ENCODE measurements at regions not wholly inside any gene's neighbourhood (a gene's known extent, or its start where the extent isn't known, plus 50 kb on each side); places are given as distances from the start of the nearest gene placed in this dataset.

- DNase-seq (ENCODE audit: low read depth) = no peak
- H3K4me3 ChIP-seq (ENCODE audit: low read length) = no peak overlapping the region
- no peak for TF ChIP-seq CTCF (conservative IDR thresholded peaks at IDR 0.05; ENCODE audit: low read depth, low read length)
Observed at GRCh38 chr4:66667249-66667648, 878.1 kb downstream of the CENPC start.

- no peak for DNase-seq (ENCODE audit: low read depth)
- no peak for TF ChIP-seq CTCF (conservative IDR thresholded peaks at IDR 0.05; ENCODE audit: low read depth, low read length)
- H3K4me3 ChIP-seq (ENCODE audit: low read length) = no peak overlapping the region
Observed at GRCh38 chr4:66662620-66663019, 882.7 kb downstream of the CENPC start.

GRCh38 chr4:66658809-66659208 is 886.5 kb downstream of the CENPC start:
- no peak for DNase-seq (ENCODE audit: low read depth)
- H3K4me3 ChIP-seq (ENCODE audit: low read length) = no peak overlapping the region
- TF ChIP-seq CTCF (conservative IDR thresholded peaks at IDR 0.05; ENCODE audit: low read depth, low read length) = no peak

- H3K4me3 ChIP-seq (ENCODE audit: low read length) = no peak overlapping the region
- no peak for DNase-seq (ENCODE audit: low read depth)
- TF ChIP-seq CTCF (conservative IDR thresholded peaks at IDR 0.05; ENCODE audit: low read depth, low read length) = no peak
Observed at GRCh38 chr4:66655505-66655904, 889.8 kb downstream of the CENPC start.

GRCh38 chr4:66653937-66654336 is 891.4 kb downstream of the CENPC start:
- no peak for TF ChIP-seq CTCF (conservative IDR thresholded peaks at IDR 0.05; ENCODE audit: low read depth, low read length)
- no peak for DNase-seq (ENCODE audit: low read depth)
- no peak overlapping the region for H3K4me3 ChIP-seq (ENCODE audit: low read length)

- no peak for TF ChIP-seq CTCF (conservative IDR thresholded peaks at IDR 0.05; ENCODE audit: low read depth, low read length)
- no peak overlapping the region for H3K4me3 ChIP-seq (ENCODE audit: low read length)
- no peak for DNase-seq (ENCODE audit: low read depth)
Observed at GRCh38 chr4:66649236-66649635, 896.1 kb downstream of the CENPC start.

- H3K4me3 ChIP-seq (ENCODE audit: low read length) = no peak overlapping the region
- DNase-seq (ENCODE audit: low read depth) = no peak
- no peak for TF ChIP-seq CTCF (conservative IDR thresholded peaks at IDR 0.05; ENCODE audit: low read depth, low read length)
Observed at GRCh38 chr4:66647926-66648325, 897.4 kb downstream of the CENPC start.

Data from retinal pigment epithelial cell (primary cell).